ENCODE measurements at regions not wholly inside any gene's neighbourhood (a gene's known extent, or its start where the extent isn't known, plus 50 kb on each side); places are given as distances from the start of the nearest gene placed in this dataset.

DNA sequence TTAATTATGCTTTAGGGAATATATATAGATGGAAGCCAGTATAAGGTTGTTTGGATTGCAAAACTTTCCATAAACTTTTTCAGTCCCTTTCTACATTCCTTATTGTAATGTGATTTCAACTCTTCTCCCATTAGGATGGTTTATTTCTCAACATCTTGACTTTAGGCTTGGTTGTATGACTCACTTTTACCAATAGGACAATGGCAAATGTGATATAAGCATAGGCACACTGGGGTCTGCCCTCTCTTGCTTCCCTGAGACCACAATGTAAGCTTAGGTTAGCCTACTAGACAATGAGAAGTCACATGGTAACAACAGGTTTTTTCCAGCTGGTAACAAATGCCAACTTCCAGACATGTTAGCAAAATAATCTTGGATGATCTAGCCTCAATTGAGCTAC is 163.3 kb upstream of the RBPJ start:
- TF ChIP-seq, protein P1, sequence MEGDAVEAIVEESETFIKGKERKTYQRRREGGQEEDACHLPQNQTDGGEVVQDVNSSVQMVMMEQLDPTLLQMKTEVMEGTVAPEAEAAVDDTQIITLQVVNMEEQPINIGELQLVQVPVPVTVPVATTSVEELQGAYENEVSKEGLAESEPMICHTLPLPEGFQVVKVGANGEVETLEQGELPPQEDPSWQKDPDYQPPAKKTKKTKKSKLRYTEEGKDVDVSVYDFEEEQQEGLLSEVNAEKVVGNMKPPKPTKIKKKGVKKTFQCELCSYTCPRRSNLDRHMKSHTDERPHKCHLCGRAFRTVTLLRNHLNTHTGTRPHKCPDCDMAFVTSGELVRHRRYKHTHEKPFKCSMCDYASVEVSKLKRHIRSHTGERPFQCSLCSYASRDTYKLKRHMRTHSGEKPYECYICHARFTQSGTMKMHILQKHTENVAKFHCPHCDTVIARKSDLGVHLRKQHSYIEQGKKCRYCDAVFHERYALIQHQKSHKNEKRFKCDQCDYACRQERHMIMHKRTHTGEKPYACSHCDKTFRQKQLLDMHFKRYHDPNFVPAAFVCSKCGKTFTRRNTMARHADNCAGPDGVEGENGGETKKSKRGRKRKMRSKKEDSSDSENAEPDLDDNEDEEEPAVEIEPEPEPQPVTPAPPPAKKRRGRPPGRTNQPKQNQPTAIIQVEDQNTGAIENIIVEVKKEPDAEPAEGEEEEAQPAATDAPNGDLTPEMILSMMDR (IDR thresholded peaks at IDR 0.05), result no peak
- no peak for TF ChIP-seq POLR2AphosphoS5 (IDR thresholded peaks at IDR 0.05; ENCODE audit: insufficient read depth in 1 of 2, low read depth in 1 of 2)
- TF ChIP-seq POLR2A (IDR thresholded peaks at IDR 0.05), result no peak

All from vagina (tissue), 2 donors.